ENCODE measurements at regions not wholly inside any gene's neighbourhood (a gene's known extent, or its start where the extent isn't known, plus 50 kb on each side); places are given as distances from the start of the nearest gene placed in this dataset.

GRCh38 chr13:58397596-58398387 lies 766.2 kb downstream of the PCDH17 start:
- Histone ChIP-seq H3K4me1 (no peaks in the 10 kb centered on the region), H3K36me3 (no peaks in the 10 kb centered on the region), H3K27me3 (no peaks in the 10 kb centered on the region), H3K9me3 (no peaks in the 10 kb centered on the region), H3K4me3 (no peak overlapping the region), H3K27ac (no peak overlapping the region)
- no peak for DNase-seq
- 89% methylated on average over 6 of the region's 6 CpGs for WGBS, 2 donors
- TF ChIP-seq CTCF (IDR thresholded peaks at IDR 0.05), result no peak
- no peak for TF ChIP-seq POLR2AphosphoS5 (IDR thresholded peaks at IDR 0.05)
- TF ChIP-seq EP300 (IDR thresholded peaks at IDR 0.05), result no peak
- no peak for TF ChIP-seq POLR2A (IDR thresholded peaks at IDR 0.05)
- intact Hi-C loops (cut with DNase I), result no loop called here

- Histone ChIP-seq H3K27me3 (no peaks in the 10 kb centered on the region), H3K4me3 (no peak overlapping the region), H3K27ac (no peak overlapping the region), H3K36me3 (no peaks in the 10 kb centered on the region), H3K4me1 (no peaks in the 10 kb centered on the region), H3K9me3 (no peaks in the 10 kb centered on the region)
- no peak for DNase-seq
- intact Hi-C loops (cut with DNase I), result no loop called here
- TF ChIP-seq EP300 (IDR thresholded peaks at IDR 0.05) (no peak), POLR2A (IDR thresholded peaks at IDR 0.05) (no peak), POLR2AphosphoS5 (IDR thresholded peaks at IDR 0.05) (no peak), CTCF (IDR thresholded peaks at IDR 0.05) (no peak)
Measured at GRCh38 chr13:58399263-58399662, 767.7 kb downstream of the PCDH17 start.

- Histone ChIP-seq H3K9me3 (no peaks in the 10 kb centered on the region), H3K4me3 (no peak overlapping the region), H3K4me1 (no peaks in the 10 kb centered on the region), H3K36me3 (no peaks in the 10 kb centered on the region), H3K27me3 (no peaks in the 10 kb centered on the region), H3K27ac (no peak overlapping the region)
- 83 to 88% methylated on average over 2 of the region's 2 CpGs for WGBS, 2 donors
- no peak for DNase-seq
- TF ChIP-seq POLR2AphosphoS5 (IDR thresholded peaks at IDR 0.05), result no peak
- no peak for TF ChIP-seq CTCF (IDR thresholded peaks at IDR 0.05)
- TF ChIP-seq POLR2A (IDR thresholded peaks at IDR 0.05), result no peak
- TF ChIP-seq EP300 (IDR thresholded peaks at IDR 0.05), result no peak
- intact Hi-C loops (cut with DNase I), result no loop called here
Measured at GRCh38 chr13:58406545-58406944, 775.0 kb downstream of the PCDH17 start.

- DNase-seq, result no peak
- H3K4me1 ChIP-seq, result no peaks in the 10 kb centered on the region
- no peaks in the 10 kb centered on the region for H3K36me3 ChIP-seq
- intact Hi-C loops (cut with DNase I), result no loop called here
- H3K27ac ChIP-seq, result no peak overlapping the region
- peaks cover 0 to 3% (median 0%) of the 10 kb centered on the region in 4 donors for H3K9me3 ChIP-seq
- WGBS, 2 donors, result 77 to 83% methylated on average over 2 of the region's 2 CpGs
- TF ChIP-seq EP300 (IDR thresholded peaks at IDR 0.05), result no peak
- no peaks in the 10 kb centered on the region for H3K27me3 ChIP-seq
- no peak overlapping the region for H3K4me3 ChIP-seq
Measured at GRCh38 chr13:58429917-58430316, 798.4 kb downstream of the PCDH17 start.

- intact Hi-C loops (cut with DNase I), result no loop called here
- H3K36me3 ChIP-seq, result no peaks in the 10 kb centered on the region
- WGBS, 2 donors, result 84 to 87% methylated on average over 4 of the region's 4 CpGs
- no peaks in the 10 kb centered on the region for H3K4me1 ChIP-seq
- no peak overlapping the region for H3K4me3 ChIP-seq
- H3K9me3 ChIP-seq, result peaks cover 0 to 1% (median 0%) of the 10 kb centered on the region in 4 donors
- no peaks in the 10 kb centered on the region for H3K27me3 ChIP-seq
- TF ChIP-seq POLR2AphosphoS5 (IDR thresholded peaks at IDR 0.05), result no peak
- no peak for DNase-seq
- no peak overlapping the region for H3K27ac ChIP-seq
Measured at GRCh38 chr13:58434943-58435342, 803.4 kb downstream of the PCDH17 start.

- intact Hi-C loops (cut with DNase I), result no loop called here
- no peaks in the 10 kb centered on the region for H3K4me1 ChIP-seq
- 68 to 71% methylated on average over 5 of the region's 5 CpGs for WGBS, 2 donors
- H3K36me3 ChIP-seq, result no peaks in the 10 kb centered on the region
- TF ChIP-seq CTCF (IDR thresholded peaks at IDR 0.05) (no peak), EP300 (IDR thresholded peaks at IDR 0.05) (no peak), POLR2A (IDR thresholded peaks at IDR 0.05) (no peak), POLR2AphosphoS5 (IDR thresholded peaks at IDR 0.05) (no peak)
- H3K27me3 ChIP-seq, result no peaks in the 10 kb centered on the region
- no peak overlapping the region for H3K27ac ChIP-seq
- no peak overlapping the region for H3K4me3 ChIP-seq
- H3K9me3 ChIP-seq, result no peaks in the 10 kb centered on the region
- DNase-seq, result no peak
Measured at GRCh38 chr13:58437427-58437826, 805.9 kb downstream of the PCDH17 start.

Data from sigmoid colon (tissue), 6 donors.